HG03060 (cell line): ENCODE measurements at regions not wholly inside any gene's neighbourhood (a gene's known extent, or its start where the extent isn't known, plus 50 kb on each side); places are given as distances from the start of the nearest gene placed in this dataset.

Experiments
- ATAC-seq: cut with Tn5 transposase; IDR thresholded peaks from one replicate; pipeline ENCODE4 v1.9.1; 2021; ENCODE audit warnings: low read depth, moderate number of reproducible peaks; ENCODE audit not compliant: unreplicated experiment

- no peak for ATAC-seq
These were observed 305.0 kb upstream of the MON1B start for GRCh38 chr16:76885776-76886537.

DNA sequence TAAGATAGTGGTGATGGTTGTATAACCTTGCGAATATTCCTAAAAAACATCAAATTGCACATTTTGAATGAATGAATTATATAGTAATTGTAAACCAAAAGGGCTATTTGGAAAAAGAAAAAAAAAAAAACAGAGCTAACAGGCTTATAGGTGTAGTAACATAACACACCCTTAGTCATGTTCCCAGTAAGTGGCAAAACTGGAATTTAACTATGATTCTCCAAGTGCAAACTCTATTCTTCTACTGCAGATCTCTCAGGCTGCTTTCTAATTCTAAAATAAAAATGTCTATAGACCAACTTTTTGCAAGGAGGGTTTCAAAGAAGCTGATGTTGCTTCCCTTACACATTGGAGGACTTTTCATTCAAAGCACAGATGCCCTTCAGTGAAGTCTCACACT, 293.2 kb upstream of the MON1B start:
- ATAC-seq, result no peak

GRCh38 chr16:76899767-76900166, 291.2 kb upstream of the MON1B start:
- no peak for ATAC-seq

- ATAC-seq, result no peak
These were observed 290.4 kb upstream of the MON1B start for GRCh38 chr16:76900285-76901263.

- ATAC-seq, result no peak
These were observed 284.4 kb upstream of the MON1B start for GRCh38 chr16:76906552-76906951.

DNA sequence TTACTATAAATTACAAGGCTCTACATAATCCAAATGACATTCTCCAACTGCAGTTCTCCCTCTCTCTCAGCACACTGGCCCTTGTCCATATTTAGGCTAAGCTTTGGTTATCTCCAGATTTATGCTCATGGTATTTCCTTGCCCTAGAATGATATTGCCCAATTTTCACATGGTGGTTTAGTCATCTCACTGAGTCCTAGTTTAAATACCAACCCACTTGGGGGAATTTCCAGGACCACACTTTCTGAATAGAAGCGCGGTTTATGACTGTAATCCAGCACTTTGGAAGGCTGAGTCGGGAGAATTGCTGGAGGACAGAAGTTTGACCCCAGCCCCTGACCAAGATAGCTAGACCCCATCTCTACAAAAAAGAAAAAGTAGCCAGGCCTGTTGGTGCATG, 280.1 kb upstream of the MON1B start:
- no peak for ATAC-seq

- ATAC-seq, result no peak
These were observed 277.9 kb upstream of the MON1B start for GRCh38 chr16:76913046-76913445.

GRCh38 chr16:76926042-76926441, 264.9 kb upstream of the MON1B start:
- ATAC-seq, result no peak

DNA sequence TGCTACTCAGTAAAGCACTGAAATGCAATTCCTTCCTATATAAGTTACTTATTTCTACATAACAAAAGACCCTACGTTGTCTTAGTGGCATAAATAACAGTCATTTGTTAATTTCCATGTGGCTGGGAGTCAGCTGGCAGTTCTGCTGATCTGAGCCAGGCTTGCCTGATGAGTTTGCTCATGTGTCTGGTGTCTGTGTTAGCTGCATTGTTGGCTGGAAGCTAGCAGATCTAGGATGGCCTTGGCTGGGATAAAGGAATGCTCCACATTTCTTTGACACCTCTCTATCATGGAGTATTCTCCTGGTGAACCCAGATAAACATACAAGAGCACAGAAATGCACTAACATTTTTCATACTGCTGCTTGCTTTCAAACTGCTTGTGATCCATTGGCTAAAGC, 264.4 kb upstream of the MON1B start:
- no peak for ATAC-seq

- ATAC-seq, result no peak
These were observed 259.8 kb upstream of the MON1B start for GRCh38 chr16:76931186-76931585.

DNA sequence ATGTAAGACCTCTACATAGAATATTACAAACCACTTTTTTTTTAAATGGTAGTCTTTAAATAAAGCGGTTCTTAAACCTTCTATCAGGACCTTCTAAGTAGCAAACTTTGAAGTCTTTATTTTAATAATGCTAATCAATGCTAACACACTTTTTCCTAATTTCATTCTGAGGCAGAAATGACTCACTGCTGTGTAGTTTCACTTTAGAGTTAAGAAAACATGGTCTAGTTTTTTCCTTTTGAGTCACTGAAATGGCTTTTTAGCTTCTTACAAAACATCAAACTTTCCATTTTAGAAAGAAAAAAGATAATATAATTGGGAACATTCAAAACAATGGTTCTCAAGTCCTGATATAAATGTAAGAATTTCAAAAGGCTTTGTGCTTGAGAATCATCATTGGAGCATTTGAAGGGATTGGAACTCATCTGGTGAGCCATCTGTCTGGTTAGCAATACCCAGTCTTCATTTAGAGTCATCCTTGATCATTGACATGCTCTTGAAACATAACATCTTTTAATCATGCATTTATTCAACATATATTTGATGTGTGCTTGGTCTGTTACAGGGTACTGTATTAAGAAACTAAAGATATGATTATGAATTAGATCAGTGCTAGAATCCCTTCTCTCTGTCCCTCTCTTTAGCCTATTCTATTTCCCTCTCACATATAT, 258.3 kb upstream of the MON1B start:
- no peak for ATAC-seq

DNA sequence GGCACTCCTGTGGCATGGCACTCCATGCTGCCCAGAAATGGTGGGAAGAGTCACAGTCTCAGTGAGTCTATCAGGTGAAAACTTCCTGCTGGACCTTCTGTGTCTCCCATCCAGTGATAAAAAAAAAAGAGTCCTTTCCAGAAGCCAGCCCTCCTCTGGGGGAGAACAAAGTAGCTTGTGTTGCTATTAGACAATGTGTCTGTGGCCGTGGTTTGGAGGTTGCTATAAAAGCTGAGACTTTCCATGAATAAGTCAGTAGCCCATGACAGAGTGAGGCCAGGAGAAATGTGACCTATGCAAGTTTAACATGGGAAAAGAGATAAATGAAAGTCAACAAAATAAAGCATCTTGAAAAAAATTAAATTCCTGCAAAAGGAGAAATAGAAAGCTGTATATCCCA, 250.7 kb upstream of the MON1B start:
- no peak for ATAC-seq

DNA sequence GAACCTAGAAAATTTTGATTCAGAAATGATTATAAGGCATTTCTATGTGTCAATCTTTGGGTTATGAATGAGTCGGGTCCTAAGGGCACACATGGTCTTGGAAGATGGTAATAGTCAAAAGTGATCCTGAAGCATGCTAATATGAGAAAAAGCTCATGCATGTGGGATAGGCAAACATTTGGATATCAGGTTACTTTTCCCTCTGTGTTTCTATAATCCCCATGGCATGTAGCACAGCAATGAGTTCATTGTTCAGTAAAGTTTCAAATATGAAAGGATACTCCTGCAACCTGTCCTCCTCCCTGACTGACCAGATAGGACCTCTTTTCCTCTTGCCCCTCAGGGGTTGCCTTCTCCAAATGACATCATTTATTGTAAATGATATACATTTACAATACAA, 249.9 kb upstream of the MON1B start:
- no peak for ATAC-seq

DNA sequence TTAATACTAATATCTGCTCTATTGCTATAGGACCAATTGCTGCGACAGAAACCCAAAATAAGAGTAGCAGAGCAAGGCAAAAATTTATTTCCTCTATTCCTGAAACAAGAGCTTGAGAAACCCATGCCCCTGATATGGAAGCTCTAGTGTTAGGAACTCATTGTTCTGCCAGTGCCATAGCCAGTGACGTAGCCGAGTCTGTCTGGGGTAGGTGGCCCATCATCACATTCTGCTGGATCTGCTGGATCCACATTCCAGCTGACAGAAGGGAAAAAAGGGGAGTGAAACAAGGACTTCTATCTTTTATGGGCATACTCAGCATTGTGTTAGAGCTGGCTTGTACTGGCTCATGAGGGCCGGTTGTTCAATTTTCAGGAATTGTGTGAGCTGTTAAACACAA, 248.9 kb upstream of the MON1B start:
- ATAC-seq, result no peak

GRCh38 chr16:76943921-76944320, 247.1 kb upstream of the MON1B start:
- ATAC-seq, result no peak

DNA sequence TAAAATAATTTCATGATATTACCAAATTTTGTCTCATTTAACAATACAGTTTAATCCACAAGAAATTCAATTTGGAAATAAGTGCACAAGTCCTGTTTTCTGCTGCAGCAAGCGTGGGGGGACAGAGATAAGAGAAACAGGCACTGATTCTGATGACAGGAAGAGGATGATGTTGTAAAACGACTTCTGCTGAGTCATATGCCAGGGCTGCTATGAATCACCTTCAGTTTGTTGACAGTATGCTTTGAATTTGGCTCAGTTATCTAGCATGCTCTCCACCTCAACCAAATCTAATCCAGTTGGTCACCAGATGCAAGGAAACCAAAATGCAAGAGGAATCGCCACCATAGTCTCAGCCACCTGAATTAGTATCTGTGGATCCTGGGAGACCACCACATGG, 244.1 kb upstream of the MON1B start:
- ATAC-seq, result no peak

DNA sequence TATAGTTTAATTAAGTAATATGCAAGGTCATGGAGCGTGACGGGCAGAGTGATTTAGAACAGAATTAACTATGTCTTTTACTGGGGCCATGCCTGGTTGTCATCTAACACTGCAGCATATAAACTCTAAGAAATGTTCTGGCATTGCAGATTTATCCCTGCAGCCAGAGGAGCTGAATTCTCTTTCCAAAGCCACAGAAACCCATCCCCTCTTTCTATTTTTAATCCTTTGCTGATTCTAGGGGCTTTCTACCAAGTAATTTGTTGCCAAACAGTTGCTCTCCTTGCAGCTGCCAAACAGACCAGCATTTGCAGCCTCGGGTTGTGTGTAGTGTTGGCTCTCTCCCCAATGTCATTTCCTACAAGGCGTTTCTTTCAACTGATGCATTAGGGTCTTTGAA, 243.2 kb upstream of the MON1B start:
- no peak for ATAC-seq

DNA sequence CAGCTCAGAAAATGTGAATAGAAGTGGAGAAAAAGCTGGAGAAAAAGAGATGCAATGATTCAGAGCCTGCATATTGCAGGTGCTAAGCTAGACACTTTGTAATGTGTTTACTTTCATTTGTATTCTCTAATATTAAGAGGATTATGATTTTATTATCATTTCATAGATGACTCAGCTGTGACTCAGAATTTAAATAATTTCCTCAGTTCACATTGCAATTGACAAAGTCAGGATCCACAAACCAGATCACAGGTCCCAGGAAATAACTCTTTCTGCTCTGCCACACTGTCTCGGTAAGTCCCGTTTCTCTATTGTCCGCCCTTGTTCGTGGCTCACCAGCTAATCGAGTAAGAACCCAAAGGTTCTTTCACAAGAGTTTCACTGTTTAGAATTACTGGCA, 235.4 kb upstream of the MON1B start:
- no peak for ATAC-seq

DNA sequence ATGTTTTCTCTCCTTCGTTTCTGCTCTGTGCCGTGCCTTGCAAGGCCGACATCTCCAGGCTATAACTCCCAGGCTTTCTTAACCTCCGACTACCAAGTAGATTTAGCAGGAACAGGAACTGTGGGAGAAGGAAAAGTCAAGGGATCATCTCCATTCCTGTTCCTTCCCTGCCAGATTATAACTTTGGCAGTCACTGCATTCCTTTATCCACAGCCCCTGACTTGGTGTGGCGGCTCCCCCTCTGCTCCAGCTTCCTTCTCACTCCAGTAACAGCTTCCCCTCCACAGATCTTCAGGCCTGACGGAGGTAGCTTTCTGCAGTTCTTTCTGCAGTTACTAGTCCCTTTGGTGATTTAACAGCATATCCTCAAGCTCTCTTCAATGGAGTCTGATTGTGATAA, 234.6 kb upstream of the MON1B start:
- ATAC-seq, result no peak

GRCh38 chr16:76956841-76957240, 234.1 kb upstream of the MON1B start:
- ATAC-seq, result no peak

DNA sequence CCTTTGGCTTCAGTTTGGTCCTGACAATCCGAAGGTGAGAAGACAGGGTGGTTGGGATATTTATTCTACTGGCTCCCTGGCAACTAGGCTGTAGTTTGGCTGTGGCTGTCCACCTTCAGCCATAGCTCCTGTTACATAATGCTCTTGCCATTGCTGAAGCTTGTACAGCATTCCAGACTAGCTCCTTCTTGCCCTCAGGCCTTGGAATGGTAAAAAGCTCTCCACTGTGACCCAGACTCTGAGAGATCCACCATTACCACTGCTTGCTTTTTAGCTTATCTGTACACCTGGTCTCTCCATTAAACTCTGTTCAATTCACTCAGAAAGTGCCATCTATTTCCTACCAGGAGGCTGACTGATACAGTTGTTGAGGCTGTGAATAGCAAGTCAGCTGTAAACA, 231.8 kb upstream of the MON1B start:
- ATAC-seq, result no peak
